Esophagus muscularis mucosa (tissue), 3 donors: ENCODE measurements at regions not wholly inside any gene's neighbourhood (a gene's known extent, or its start where the extent isn't known, plus 50 kb on each side); places are given as distances from the start of the nearest gene placed in this dataset.

Experiments used
- POLR2A ChIP-seq: fragments of 450-650 bp; IDR thresholded peaks from one replicate; pipeline ENCODE4 v1.6.1; 2017; ENCODE audit warnings: antibody characterized with exemption, moderate library complexity, mild to moderate bottlenecking, low read depth
- POLR2AphosphoS5 ChIP-seq, 2 donors: sonication (generic); formaldehyde crosslinking; IDR thresholded peaks; one replicate each; pipeline ENCODE4 v1.6.1; 2017; ENCODE audit warnings: antibody characterized with exemption in 2 of 2
- TF ChIP-seq, protein P1 (sequence below), 3 experiments: fragments of 200-600 bp in 2 of 3; fragments of 450-650 bp in 1 of 3; sonication (generic) in 2 of 3; IDR thresholded peaks; one replicate each; pipeline ENCODE4 v1.5.1; 2017 to 2019; ENCODE audit warnings: antibody characterized with exemption in 3 of 3, mild to moderate bottlenecking in 2 of 3, moderate library complexity in 1 of 3

DNA sequence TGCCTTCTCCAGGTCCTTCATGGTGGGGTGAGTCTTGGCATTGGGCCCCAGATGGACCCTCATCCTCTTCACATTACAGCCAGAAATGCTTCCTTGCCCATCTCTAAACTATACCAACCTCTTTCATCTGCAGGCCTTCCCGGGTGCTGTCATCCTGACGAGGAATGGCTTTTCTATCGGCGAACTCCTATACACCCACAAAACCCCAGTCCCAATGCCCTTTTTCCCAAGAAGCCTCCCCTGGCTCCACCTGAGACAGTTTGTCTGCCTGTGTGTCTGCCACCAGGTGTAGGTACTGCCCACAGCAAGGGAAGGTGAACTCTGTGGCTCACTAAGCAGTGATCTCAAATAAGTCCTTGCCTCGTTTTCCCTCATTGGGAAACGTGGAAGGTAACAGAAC, 55.3 kb downstream of the PTPRS start:
- TF ChIP-seq POLR2A (no peak), POLR2AphosphoS5 (IDR thresholded peaks at IDR 0.05) (no peak)
- TF ChIP-seq, protein P1, sequence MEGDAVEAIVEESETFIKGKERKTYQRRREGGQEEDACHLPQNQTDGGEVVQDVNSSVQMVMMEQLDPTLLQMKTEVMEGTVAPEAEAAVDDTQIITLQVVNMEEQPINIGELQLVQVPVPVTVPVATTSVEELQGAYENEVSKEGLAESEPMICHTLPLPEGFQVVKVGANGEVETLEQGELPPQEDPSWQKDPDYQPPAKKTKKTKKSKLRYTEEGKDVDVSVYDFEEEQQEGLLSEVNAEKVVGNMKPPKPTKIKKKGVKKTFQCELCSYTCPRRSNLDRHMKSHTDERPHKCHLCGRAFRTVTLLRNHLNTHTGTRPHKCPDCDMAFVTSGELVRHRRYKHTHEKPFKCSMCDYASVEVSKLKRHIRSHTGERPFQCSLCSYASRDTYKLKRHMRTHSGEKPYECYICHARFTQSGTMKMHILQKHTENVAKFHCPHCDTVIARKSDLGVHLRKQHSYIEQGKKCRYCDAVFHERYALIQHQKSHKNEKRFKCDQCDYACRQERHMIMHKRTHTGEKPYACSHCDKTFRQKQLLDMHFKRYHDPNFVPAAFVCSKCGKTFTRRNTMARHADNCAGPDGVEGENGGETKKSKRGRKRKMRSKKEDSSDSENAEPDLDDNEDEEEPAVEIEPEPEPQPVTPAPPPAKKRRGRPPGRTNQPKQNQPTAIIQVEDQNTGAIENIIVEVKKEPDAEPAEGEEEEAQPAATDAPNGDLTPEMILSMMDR (IDR thresholded peaks at IDR 0.05): no peak
